Nephron progenitor cell (in vitro differentiated cells): ENCODE measurements at regions not wholly inside any gene's neighbourhood (a gene's known extent, or its start where the extent isn't known, plus 50 kb on each side); places are given as distances from the start of the nearest gene placed in this dataset.

ENCODE experiments used
- DNase-seq: peaks from one replicate; pipeline ENCODE4 v3.0.0; 2021
- H3K27ac Mint-ChIP-seq: 2 replicates; pipeline ENCODE4 v1.8.0; 2021; ENCODE audit warnings: mild to moderate bottlenecking, moderate library complexity, mixed read lengths
- H3K27me3 Mint-ChIP-seq: 2 replicates; pipeline ENCODE4 v1.8.0; 2021; ENCODE audit warnings: mild to moderate bottlenecking, low read depth, mixed read lengths; ENCODE audit not compliant: poor library complexity
- H3K36me3 Mint-ChIP-seq: 2 replicates; pipeline ENCODE4 v1.8.0; 2021; ENCODE audit warnings: low read depth, mixed read lengths
- H3K4me1 Mint-ChIP-seq: 2 replicates; pipeline ENCODE4 v1.8.0; 2021; ENCODE audit warnings: mixed read lengths
- H3K4me3 Mint-ChIP-seq: 2 replicates; pipeline ENCODE4 v1.8.0; 2021; ENCODE audit warnings: mild to moderate bottlenecking, moderate library complexity, mixed read lengths
- H3K9me3 Mint-ChIP-seq: 2 replicates; pipeline ENCODE4 v1.8.0; 2021; ENCODE audit warnings: mild to moderate bottlenecking, moderate library complexity, mixed read lengths
- TF ChIP-seq, protein P1 (sequence below): fragments of 200-600 bp; sonication (generic); IDR thresholded peaks from 2 replicates; pipeline ENCODE4 v1.5.0; 2021; ENCODE audit warnings: antibody characterized with exemption

DNA sequence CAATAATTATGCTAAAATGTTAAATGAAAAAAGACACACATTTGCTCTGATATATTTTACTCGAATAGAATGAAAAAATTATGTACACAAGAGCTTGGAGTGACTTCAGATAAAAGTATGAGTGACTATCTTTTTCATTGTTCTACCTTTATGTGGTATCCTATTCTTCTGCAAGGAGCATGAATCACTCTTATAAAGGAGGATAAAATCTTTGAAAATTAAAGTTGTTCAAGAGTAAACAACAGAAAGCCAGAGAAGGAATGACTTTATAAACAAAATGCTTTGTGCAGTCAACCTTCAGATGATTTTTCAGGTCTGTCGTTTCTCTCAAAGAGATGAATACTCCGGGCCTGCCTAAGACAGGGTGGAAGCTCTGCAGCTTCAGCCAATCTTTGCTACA is 215.3 kb downstream of the FOXA2 start:
- no peaks in the 10 kb centered on the region for H3K9me3 Mint-ChIP-seq
- no peak overlapping the region for H3K27ac Mint-ChIP-seq
- peaks cover 24% of the 10 kb centered on the region for H3K27me3 Mint-ChIP-seq
- H3K4me1 Mint-ChIP-seq: peaks cover 28% of the 10 kb centered on the region
- H3K36me3 Mint-ChIP-seq: no peaks in the 10 kb centered on the region
- H3K4me3 Mint-ChIP-seq: no peak overlapping the region
- TF ChIP-seq, protein P1, sequence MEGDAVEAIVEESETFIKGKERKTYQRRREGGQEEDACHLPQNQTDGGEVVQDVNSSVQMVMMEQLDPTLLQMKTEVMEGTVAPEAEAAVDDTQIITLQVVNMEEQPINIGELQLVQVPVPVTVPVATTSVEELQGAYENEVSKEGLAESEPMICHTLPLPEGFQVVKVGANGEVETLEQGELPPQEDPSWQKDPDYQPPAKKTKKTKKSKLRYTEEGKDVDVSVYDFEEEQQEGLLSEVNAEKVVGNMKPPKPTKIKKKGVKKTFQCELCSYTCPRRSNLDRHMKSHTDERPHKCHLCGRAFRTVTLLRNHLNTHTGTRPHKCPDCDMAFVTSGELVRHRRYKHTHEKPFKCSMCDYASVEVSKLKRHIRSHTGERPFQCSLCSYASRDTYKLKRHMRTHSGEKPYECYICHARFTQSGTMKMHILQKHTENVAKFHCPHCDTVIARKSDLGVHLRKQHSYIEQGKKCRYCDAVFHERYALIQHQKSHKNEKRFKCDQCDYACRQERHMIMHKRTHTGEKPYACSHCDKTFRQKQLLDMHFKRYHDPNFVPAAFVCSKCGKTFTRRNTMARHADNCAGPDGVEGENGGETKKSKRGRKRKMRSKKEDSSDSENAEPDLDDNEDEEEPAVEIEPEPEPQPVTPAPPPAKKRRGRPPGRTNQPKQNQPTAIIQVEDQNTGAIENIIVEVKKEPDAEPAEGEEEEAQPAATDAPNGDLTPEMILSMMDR: no peak
- no peak for DNase-seq

DNA sequence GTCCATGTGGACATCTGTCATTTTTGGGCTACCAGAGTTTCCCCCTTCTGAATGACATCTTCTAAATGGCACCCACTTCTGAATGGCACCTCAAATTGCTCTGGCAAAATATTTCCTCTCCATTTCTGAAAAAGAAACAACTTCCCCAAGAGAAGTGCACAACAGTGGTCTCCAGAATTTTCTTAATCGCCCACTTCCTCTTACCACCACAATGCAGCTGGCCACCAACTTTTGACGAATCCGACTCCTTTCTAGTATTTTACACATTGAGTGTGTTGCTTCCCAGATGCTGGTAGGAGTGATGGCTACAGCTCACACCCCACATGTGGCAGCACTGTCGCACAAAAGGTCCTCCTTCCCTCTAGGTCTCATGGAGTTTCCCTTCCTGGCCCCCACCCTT is 216.1 kb downstream of the FOXA2 start:
- no peaks in the 10 kb centered on the region for H3K36me3 Mint-ChIP-seq
- TF ChIP-seq, protein P1: no peak
- H3K9me3 Mint-ChIP-seq: peaks cover 4% of the 10 kb centered on the region
- no peak overlapping the region for H3K4me3 Mint-ChIP-seq
- no peak for DNase-seq
- H3K27me3 Mint-ChIP-seq: peaks cover 24% of the 10 kb centered on the region
- H3K4me1 Mint-ChIP-seq: peaks cover 24% of the 10 kb centered on the region
- H3K27ac Mint-ChIP-seq: no peak overlapping the region

- Mint-ChIP-seq H3K4me3 (no peak overlapping the region), H3K36me3 (no peaks in the 10 kb centered on the region), H3K4me1 (peaks cover 15% of the 10 kb centered on the region), H3K27ac (no peak overlapping the region), H3K9me3 (peaks cover 4% of the 10 kb centered on the region), H3K27me3 (peaks cover 21% of the 10 kb centered on the region)
- no peak for DNase-seq
- TF ChIP-seq, protein P1: no peak
These were observed 217.7 kb downstream of the FOXA2 start for GRCh38 chr20:22366631-22367030.

- Mint-ChIP-seq H3K9me3 (peaks cover 9% of the 10 kb centered on the region), H3K4me3 (no peak overlapping the region), H3K27me3 (peaks cover 13% of the 10 kb centered on the region), H3K36me3 (no peaks in the 10 kb centered on the region), H3K27ac (no peak overlapping the region), H3K4me1 (no peaks in the 10 kb centered on the region)
- TF ChIP-seq, protein P1: no peak
- DNase-seq: no peak
These were observed 229.7 kb downstream of the FOXA2 start for GRCh38 chr20:22354647-22355046.

- TF ChIP-seq, protein P1: no peak
- no peak overlapping the region for H3K27ac Mint-ChIP-seq
- H3K36me3 Mint-ChIP-seq: no peaks in the 10 kb centered on the region
- peaks cover 9% of the 10 kb centered on the region for H3K9me3 Mint-ChIP-seq
- H3K27me3 Mint-ChIP-seq: peaks cover 20% of the 10 kb centered on the region
- no peak for DNase-seq
- no peak overlapping the region for H3K4me3 Mint-ChIP-seq
- no peaks in the 10 kb centered on the region for H3K4me1 Mint-ChIP-seq
These were observed 230.8 kb downstream of the FOXA2 start for GRCh38 chr20:22353586-22353985.

DNA sequence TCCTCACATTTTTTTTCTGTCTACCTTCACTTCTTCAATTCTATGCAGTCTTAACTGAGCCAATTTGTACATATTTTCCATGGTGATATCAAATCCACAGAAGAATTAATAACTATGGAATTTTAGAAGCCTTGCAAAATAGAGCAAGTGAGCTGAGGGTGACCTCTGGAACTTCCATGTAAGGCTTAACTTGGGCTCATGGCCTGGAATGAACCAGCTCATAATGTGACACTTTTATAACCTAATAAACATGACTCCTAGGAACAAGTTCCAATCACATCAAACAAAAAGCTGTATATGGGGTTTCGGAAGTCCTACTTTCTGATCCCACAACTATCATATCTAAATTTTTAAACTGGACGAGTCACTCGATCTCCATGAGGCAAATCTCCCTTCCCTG is 232.4 kb downstream of the FOXA2 start:
- Mint-ChIP-seq H3K4me1 (no peaks in the 10 kb centered on the region), H3K27me3 (peaks cover 14% of the 10 kb centered on the region), H3K9me3 (peaks cover 9% of the 10 kb centered on the region), H3K27ac (no peak overlapping the region), H3K36me3 (no peaks in the 10 kb centered on the region), H3K4me3 (no peak overlapping the region)
- TF ChIP-seq, protein P1: no peak
- DNase-seq: no peak
